SK-N-SH (cell line): ENCODE measurements at regions not wholly inside any gene's neighbourhood (a gene's known extent, or its start where the extent isn't known, plus 50 kb on each side); places are given as distances from the start of the nearest gene placed in this dataset.

Experiments
- CTCF ChIA-PET: fragments of 300-600, 350-600 bp; formaldehyde crosslinking; extraction: SDS; loops from one replicate; lab custom pipeline; 2021; lab: Yijun Ruan, JAX
- POLR2A ChIA-PET: fragments of 350-600 bp; sonication (Branson Sonifier 250); formaldehyde crosslinking; extraction: SDS; loops from one replicate; lab custom pipeline; 2020; ENCODE audit warnings: antibody characterized with exemption, inconsistent platforms; lab: Yijun Ruan, JAX
- DNase-seq: peaks from one replicate; pipeline ENCODE4 v3.0.0; 2012
- H2AFZ ChIP-seq: fragments of 200-600 bp; sonication (generic); 2 replicates; pipeline ENCODE4 v1.8.1; 2016; ENCODE audit warnings: antibody characterized with exemption, mild to moderate bottlenecking, low read depth
- H3F3A ChIP-seq: fragments of 200-600 bp; sonication (generic); replicated peaks from 2 replicates; pipeline ENCODE3; 2016; ENCODE audit warnings: antibody characterized with exemption, mild to moderate bottlenecking; ENCODE audit not compliant: insufficient read depth
- H3K27ac ChIP-seq, 2 experiments: fragments of 200-500 bp in 1 of 2; fragments of 200-600 bp in 1 of 2; sonication (Bioruptor generic) in 1 of 2; sonication (generic), shearing (Covaris generic) in 1 of 2; 2 replicates each; pipeline versions ENCODE4 v1.5.1 to v1.6.1; 2014 to 2016; ENCODE audit warnings: low read depth in 2 of 2, inconsistent platforms in 1 of 2, low read length in 1 of 2, mild to moderate bottlenecking in 1 of 2, mixed read lengths in 1 of 2
- H3K27me3 ChIP-seq: fragments of 200-600 bp; sonication (generic), shearing (Covaris generic); 2 replicates; pipeline ENCODE4 v1.6.1; 2016; ENCODE audit warnings: mixed run types; ENCODE audit not compliant: insufficient read depth
- H3K36me3 ChIP-seq, 2 experiments: fragments of 200-500 bp in 1 of 2; fragments of 200-600 bp in 1 of 2; sonication (Bioruptor generic) in 1 of 2; sonication (generic) in 1 of 2; replicated peaks in 1 of 2; 2 replicates each; pipeline versions ENCODE3 to v1.5.1; 2014 to 2016; ENCODE audit warnings: low read length in 1 of 2, mild to moderate bottlenecking in 1 of 2; ENCODE audit not compliant: insufficient read depth in 2 of 2, control insufficient read depth in 1 of 2
- H3K4me1 ChIP-seq, 2 experiments: fragments of 200-500 bp in 1 of 2; fragments of 200-600 bp in 1 of 2; sonication (Bioruptor generic) in 1 of 2; sonication (generic), shearing (Covaris generic) in 1 of 2; 2 replicates each; pipeline versions ENCODE4 v1.5.1 to v1.6.1; 2014 to 2016; ENCODE audit warnings: low read depth in 1 of 2, low read length in 1 of 2, mixed run types in 1 of 2; ENCODE audit not compliant: insufficient read depth in 2 of 2, control insufficient read depth in 1 of 2
- H3K4me2 ChIP-seq: fragments of 200-600 bp; sonication (generic), shearing (Covaris generic); 2 replicates; pipeline ENCODE4 v1.6.1; 2017; ENCODE audit warnings: mixed run types
- H3K4me3 ChIP-seq, 2 experiments: fragments of 200-500 bp in 1 of 2; fragments of 200-600 bp in 1 of 2; sonication (Bioruptor generic) in 1 of 2; sonication (generic), shearing (Covaris generic) in 1 of 2; 2 replicates each; pipeline versions ENCODE4 v1.5.1 to v1.8.1; 2014 to 2016; ENCODE audit warnings: low read depth in 2 of 2, inconsistent platforms in 1 of 2, low read length in 1 of 2, mild to moderate bottlenecking in 1 of 2, mixed read lengths in 1 of 2, moderate library complexity in 1 of 2
- H3K79me2 ChIP-seq: fragments of 200-600 bp; sonication (generic); 2 replicates; pipeline ENCODE4 v1.8.1; 2017; ENCODE audit warnings: mild to moderate bottlenecking; ENCODE audit not compliant: insufficient read depth
- H3K9ac ChIP-seq: fragments of 200-600 bp; sonication (generic); 2 replicates; pipeline ENCODE4 v1.6.1; 2017; ENCODE audit warnings: mixed run types
- H3K9me2 ChIP-seq: fragments of 200-600 bp; sonication (generic); 2 replicates; pipeline ENCODE4 v1.6.1; 2017; ENCODE audit warnings: mixed run types
- H3K9me3 ChIP-seq: fragments of 200-600 bp; sonication (generic); 2 replicates; pipeline ENCODE4 v1.6.1; 2017; ENCODE audit warnings: mixed run types, mild to moderate bottlenecking, moderate library complexity
- H4K20me1 ChIP-seq: fragments of 200-600 bp; sonication (generic); 2 replicates; pipeline ENCODE4 v1.6.1; 2017; ENCODE audit warnings: mild to moderate bottlenecking, mixed run types; ENCODE audit not compliant: insufficient read depth
- CHD2 ChIP-seq: fragments of 150-350 bp; IDR thresholded peaks from 2 replicates; pipeline ENCODE4 v1.6.1; 2018; ENCODE audit warnings: low read length; ENCODE audit not compliant: partially characterized antibody
- EZH2phosphoT487 ChIP-seq: fragments of 200-600 bp; sonication (generic); IDR thresholded peaks from 2 replicates; pipeline ENCODE4 v1.6.1; 2017; ENCODE audit warnings: low read depth, mixed run types, mild to moderate bottlenecking, antibody characterized with exemption, moderate library complexity, borderline replicate concordance
- GABPA ChIP-seq: IDR thresholded peaks from 2 replicates; pipeline ENCODE4 v1.4.0; 2012; ENCODE audit warnings: low read depth, mild to moderate bottlenecking
- MEF2A ChIP-seq: IDR thresholded peaks from 2 replicates; pipeline ENCODE4 v1.4.0; 2012; ENCODE audit warnings: low read depth, borderline replicate concordance
- NFIC ChIP-seq: IDR thresholded peaks from 2 replicates; pipeline ENCODE4 v1.4.0; 2012; ENCODE audit warnings: borderline replicate concordance
- NRF1 ChIP-seq: IDR thresholded peaks from 2 replicates; pipeline ENCODE4 v1.6.1; 2012; ENCODE audit warnings: low read depth, mild to moderate bottlenecking, low read length
- RAD21 ChIP-seq: IDR thresholded peaks from 2 replicates; pipeline ENCODE4 v1.6.1; 2012; ENCODE audit warnings: mild to moderate bottlenecking, low read length
- TCF12 ChIP-seq: IDR thresholded peaks from 2 replicates; pipeline ENCODE4 v1.4.0; 2012
- YY1 ChIP-seq: IDR thresholded peaks from 2 replicates; pipeline ENCODE4 v1.4.0; 2012; ENCODE audit warnings: low read depth, mild to moderate bottlenecking
- WGBS: methylation state at CpG from one replicate; pipeline ENCODE4 v1.1.6; 2017; ENCODE audit warnings: low lambda C conversion rate; 5-methylcytosine and 5-hydroxymethylcytosine counted together
- TF ChIP-seq, protein P1 (sequence below): fragments of 150-350 bp; IDR thresholded peaks from 2 replicates; pipeline ENCODE4 v1.6.1; 2016; ENCODE audit warnings: mild to moderate bottlenecking, low read depth, low read length
- TF ChIP-seq, protein P2 (sequence below): fragments of 150-350 bp; IDR thresholded peaks from 2 replicates; pipeline ENCODE4 v1.6.1; 2017; ENCODE audit warnings: antibody characterized with exemption, low read length, low read depth, borderline replicate concordance
- TF ChIP-seq, protein P3 (sequence below): IDR thresholded peaks from 2 replicates; pipeline ENCODE4 v1.4.0; 2012; ENCODE audit warnings: low read depth

DNA sequence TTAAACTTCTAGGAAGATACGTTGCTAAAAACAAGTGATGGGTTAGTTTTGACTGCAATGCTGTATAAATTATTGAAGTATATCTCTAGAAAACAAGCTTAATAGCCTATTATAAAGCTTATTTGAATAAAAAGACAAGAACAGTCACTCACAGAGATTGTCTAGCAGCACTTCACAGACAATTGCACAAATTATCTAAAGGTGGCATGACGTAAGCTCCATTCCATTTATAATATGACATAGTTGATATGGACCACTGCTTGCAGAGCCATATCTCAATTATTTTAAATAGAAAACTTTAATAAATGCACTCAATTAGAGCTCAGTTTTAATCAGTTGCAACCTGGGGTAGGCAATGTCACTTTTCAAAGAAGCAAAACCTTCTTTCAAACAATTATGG, 319.9 kb upstream of the GBE1 start:
- peak overlapping the region; percentile 50 for H3K4me2 ChIP-seq
- no peak overlapping the region for H3K4me3 ChIP-seq
- no peaks in the 10 kb centered on the region for H3K27me3 ChIP-seq
- 80% methylated on average over 2 of the region's 2 CpGs for WGBS
- no peaks in the 10 kb centered on the region for H3K36me3 ChIP-seq
- CTCF ChIA-PET = interaction anchor here (0.7 to 1.5 kb wide), 5 partner anchors 8 to 51 kb away, joined by 3 read pairs; no protein-coding TSS in a partner anchor
- H3K27ac ChIP-seq = peak overlapping the region in 1 of 2 experiments; percentile 39; a peak in 1 of 4 replicates
- H3K9me2 ChIP-seq = no peaks in the 10 kb centered on the region
- POLR2A ChIA-PET = no interaction called here
- H3K9ac ChIP-seq = no peak overlapping the region
- H3F3A ChIP-seq = no peaks in the 10 kb centered on the region
- H3K4me1 ChIP-seq = peaks cover 0 to 18% of the 10 kb centered on the region in 2 experiments; a peak in 2 of 4 replicates
- no peaks in the 10 kb centered on the region for H4K20me1 ChIP-seq
- H3K79me2 ChIP-seq = no peaks in the 10 kb centered on the region
- TF ChIP-seq EZH2phosphoT487 (no peak), RAD21 (no peak), GABPA (no peak), NFIC (no peak), NRF1 (no peak), TCF12 (no peak), CHD2 (no peak), YY1 (no peak)
- TF ChIP-seq, protein P1, sequence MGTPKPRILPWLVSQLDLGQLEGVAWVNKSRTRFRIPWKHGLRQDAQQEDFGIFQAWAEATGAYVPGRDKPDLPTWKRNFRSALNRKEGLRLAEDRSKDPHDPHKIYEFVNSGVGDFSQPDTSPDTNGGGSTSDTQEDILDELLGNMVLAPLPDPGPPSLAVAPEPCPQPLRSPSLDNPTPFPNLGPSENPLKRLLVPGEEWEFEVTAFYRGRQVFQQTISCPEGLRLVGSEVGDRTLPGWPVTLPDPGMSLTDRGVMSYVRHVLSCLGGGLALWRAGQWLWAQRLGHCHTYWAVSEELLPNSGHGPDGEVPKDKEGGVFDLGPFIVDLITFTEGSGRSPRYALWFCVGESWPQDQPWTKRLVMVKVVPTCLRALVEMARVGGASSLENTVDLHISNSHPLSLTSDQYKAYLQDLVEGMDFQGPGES = no peak
- TF ChIP-seq, protein P2, sequence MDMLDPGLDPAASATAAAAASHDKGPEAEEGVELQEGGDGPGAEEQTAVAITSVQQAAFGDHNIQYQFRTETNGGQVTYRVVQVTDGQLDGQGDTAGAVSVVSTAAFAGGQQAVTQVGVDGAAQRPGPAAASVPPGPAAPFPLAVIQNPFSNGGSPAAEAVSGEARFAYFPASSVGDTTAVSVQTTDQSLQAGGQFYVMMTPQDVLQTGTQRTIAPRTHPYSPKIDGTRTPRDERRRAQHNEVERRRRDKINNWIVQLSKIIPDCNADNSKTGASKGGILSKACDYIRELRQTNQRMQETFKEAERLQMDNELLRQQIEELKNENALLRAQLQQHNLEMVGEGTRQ = no peak
- TF ChIP-seq, all 33 proteins: peak for 0
- Histone ChIP-seq H2AFZ (no peak overlapping the region), H3K9me3 (no peaks in the 10 kb centered on the region)
- DNase-seq = no peak

DNA sequence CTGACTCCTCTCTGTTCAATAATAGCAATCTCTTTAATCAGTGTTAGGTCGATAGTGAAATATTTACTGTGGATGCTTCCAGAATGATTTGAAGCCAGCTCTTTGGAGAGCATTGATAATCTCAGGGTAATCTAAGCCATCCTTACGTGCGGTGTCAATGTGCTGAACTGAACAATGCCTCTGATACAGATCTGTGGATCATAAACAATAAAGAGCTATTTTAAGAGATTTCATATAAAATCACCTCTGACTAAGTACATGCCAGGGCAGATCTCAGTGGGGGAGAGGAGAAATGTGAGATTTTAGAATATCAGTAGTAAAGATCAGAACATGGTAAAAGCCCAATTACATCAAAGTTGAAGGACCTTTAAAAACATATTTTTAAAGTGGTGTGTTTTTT, 319.3 kb upstream of the GBE1 start:
- Histone ChIP-seq H3F3A (no peaks in the 10 kb centered on the region), H3K9ac (no peak overlapping the region; the same call in 1 of the 2 replicates), H3K4me1 (peaks cover 0 to 18% of the 10 kb centered on the region in 2 experiments; a peak in 2 of 4 replicates), H3K9me3 (no peaks in the 10 kb centered on the region), H3K27me3 (no peaks in the 10 kb centered on the region), H3K79me2 (no peaks in the 10 kb centered on the region)
- CTCF ChIA-PET = interaction anchor here (0.8 to 1.5 kb wide), 4 partner anchors 7 to 53 kb away, joined by 3 to 5 read pairs (median 3); no protein-coding TSS in a partner anchor
- WGBS = 43% methylated on average over 3 of the region's 3 CpGs
- TF ChIP-seq, protein P3, sequence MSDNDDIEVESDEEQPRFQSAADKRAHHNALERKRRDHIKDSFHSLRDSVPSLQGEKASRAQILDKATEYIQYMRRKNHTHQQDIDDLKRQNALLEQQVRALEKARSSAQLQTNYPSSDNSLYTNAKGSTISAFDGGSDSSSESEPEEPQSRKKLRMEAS = no peak
- TF ChIP-seq MEF2A = no peak
- TF ChIP-seq, all 33 proteins: peak for 0
- H3K27ac ChIP-seq = peak overlapping the region in 1 of 2 experiments; percentile 39; a peak in 1 of 4 replicates
- H2AFZ ChIP-seq = 0 out of 2 replicates have a peak overlapping the region, but pooled peaks have one; percentile 26
- no peak for DNase-seq
- H3K4me3 ChIP-seq = no peak overlapping the region
- H4K20me1 ChIP-seq = no peaks in the 10 kb centered on the region
- no peaks in the 10 kb centered on the region for H3K36me3 ChIP-seq
- H3K4me2 ChIP-seq = peak overlapping the region; percentile 50
- POLR2A ChIA-PET = no interaction called here
- H3K9me2 ChIP-seq = no peaks in the 10 kb centered on the region
